Natural killer cell treated with Interleukin-12 subunit alpha and Interleukin-12 subunit beta and Interleukin-15 and Interleukin-18, amount 100 ng/mL, for 72 hours (primary cell): ENCODE measurements at regions not wholly inside any gene's neighbourhood (a gene's known extent, or its start where the extent isn't known, plus 50 kb on each side); places are given as distances from the start of the nearest gene placed in this dataset.

ENCODE experiments used
- ATAC-seq, 2 donors: fragments of 150-1000 bp; cut with Tn5 transposase in 1 of 2; sonication (Bioruptor Pico), chemical (Tn5 transposase) in 1 of 2; 2 replicates each; pipeline ENCODE4 v1.10.0; 2021
- DNase-seq: peaks from one replicate; pipeline ENCODE4 v3.0.0; 2022; ENCODE audit warnings: low spot score
- H3K27ac Mint-ChIP-seq, 2 donors: 1 replicate in 1 of 2; 2 replicates in 1 of 2; pipeline ENCODE4 v1.8.0; 2022; ENCODE audit warnings: mixed read lengths in 2 of 2, mild to moderate bottlenecking in 1 of 2, moderate library complexity in 1 of 2
- H3K27me3 Mint-ChIP-seq, 2 donors: 1 replicate in 1 of 2; 2 replicates in 1 of 2; pipeline ENCODE4 v1.8.0; 2022; ENCODE audit warnings: mixed read lengths in 2 of 2
- H3K36me3 Mint-ChIP-seq: one replicate; pipeline ENCODE4 v1.8.0; 2022; ENCODE audit warnings: mixed read lengths
- H3K4me1 Mint-ChIP-seq, 2 donors: 1 replicate in 1 of 2; 2 replicates in 1 of 2; pipeline ENCODE4 v1.8.0; 2022; ENCODE audit warnings: low read depth in 2 of 2, mixed read lengths in 2 of 2, mild to moderate bottlenecking in 1 of 2
- H3K4me3 Mint-ChIP-seq: one replicate; pipeline ENCODE4 v1.8.0; 2022; ENCODE audit warnings: mixed read lengths
- H3K9me3 Mint-ChIP-seq: 2 replicates; pipeline ENCODE4 v1.8.0; 2022; ENCODE audit warnings: mixed read lengths

DNA sequence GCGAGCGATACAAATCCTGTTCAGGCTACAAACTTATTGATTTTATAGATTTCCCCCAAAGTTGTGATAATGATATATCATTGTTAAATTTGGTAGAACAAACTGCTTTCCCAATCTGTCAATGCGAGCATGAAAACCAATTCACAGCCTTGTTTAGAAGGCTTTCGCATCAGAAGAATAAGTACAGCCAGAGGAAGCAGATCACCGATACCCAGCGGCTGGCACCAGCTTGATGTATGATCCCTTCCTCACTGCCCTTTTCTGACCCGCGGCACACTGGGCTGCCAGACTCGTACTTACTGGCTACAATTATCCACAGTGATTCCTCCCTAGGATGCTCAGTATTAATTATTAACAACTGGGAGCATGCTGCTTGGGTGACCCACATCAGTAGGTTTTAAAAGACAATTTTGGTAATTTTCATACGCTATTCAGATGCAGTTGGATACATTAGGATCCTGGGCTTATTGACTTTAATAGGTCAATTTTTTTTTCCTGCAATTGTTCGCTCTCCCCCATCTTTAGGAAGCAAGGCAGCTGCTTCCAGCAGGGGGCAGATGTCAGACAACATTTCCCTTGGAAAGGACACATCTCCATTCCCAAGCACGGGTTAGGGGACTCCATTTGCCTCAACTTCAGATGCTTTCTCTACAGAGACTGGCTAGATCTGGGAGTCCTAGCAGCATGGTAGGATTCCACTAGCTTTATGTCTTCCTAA, 582.7 kb upstream of the PSMD7 start:
- H3K27ac Mint-ChIP-seq, result no peak overlapping the region
- DNase-seq, result no peak
- no peaks in the 10 kb centered on the region for H3K9me3 Mint-ChIP-seq
- H3K27me3 Mint-ChIP-seq, result peaks cover 0 to 5% of the 10 kb centered on the region in 2 donors
- no peak for ATAC-seq
- no peaks in the 10 kb centered on the region for H3K36me3 Mint-ChIP-seq
- no peak overlapping the region for H3K4me3 Mint-ChIP-seq
- H3K4me1 Mint-ChIP-seq, result no peaks in the 10 kb centered on the region

DNA sequence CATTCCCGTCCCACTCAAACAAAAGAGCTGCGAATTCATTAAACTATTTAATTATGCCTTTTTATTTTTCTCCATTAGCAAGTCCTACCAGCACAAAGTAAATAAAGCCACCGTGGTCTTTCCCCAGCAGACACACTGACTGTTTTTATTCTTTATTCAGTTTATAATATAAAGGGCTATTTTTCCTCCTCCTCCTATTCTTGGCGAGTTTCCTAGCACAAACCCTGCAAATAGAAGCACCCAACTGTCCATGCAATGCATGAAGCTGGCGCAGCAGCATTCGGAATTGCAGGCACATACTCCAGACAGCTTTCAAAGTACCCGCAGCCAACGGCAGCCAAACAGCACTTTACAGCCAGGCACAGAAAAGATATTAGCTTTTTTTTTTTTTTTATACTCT, 583.4 kb upstream of the PSMD7 start:
- ATAC-seq, result no peak
- DNase-seq, result no peak
- no peaks in the 10 kb centered on the region for H3K36me3 Mint-ChIP-seq
- H3K27ac Mint-ChIP-seq, result no peak overlapping the region
- no peak overlapping the region for H3K4me3 Mint-ChIP-seq
- no peaks in the 10 kb centered on the region for H3K4me1 Mint-ChIP-seq
- H3K27me3 Mint-ChIP-seq, result peaks cover 0 to 5% of the 10 kb centered on the region in 2 donors
- no peaks in the 10 kb centered on the region for H3K9me3 Mint-ChIP-seq

DNA sequence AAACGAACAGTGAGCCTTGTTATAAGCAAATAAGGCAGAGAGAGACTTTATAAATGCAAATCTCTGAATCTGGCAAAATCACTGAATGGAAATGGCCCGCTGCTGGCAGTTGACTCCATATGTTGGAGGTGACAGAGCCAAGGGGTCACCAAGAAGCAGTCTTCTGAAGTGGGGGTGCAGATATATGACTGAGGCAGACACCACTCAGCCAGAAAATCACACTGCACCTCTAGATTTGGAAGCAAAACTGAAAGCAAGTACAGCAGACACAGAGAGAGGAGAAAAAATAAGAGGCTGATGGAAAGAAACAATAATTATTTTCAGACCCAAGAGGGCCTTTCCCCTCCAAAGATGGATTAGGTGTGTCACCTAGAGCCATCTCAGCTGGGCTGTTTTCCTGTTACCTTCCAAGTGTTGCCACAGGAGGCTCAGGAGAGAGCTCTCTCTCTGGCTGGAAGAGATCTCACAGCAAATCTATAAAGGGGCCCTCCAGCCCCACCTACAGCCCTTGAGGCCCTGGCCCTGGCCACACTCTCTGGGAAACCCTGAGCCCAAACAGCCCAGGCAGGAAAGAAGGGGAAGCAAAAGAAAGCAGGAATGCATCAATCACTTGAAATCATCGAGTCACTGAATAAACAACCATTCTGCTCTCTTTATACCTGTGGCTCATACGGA, 585.1 kb upstream of the PSMD7 start:
- DNase-seq (no peak), ATAC-seq (no peak)
- Mint-ChIP-seq H3K36me3 (no peaks in the 10 kb centered on the region), H3K27me3 (peaks cover 0 to 6% of the 10 kb centered on the region in 2 donors), H3K4me3 (no peak overlapping the region), H3K4me1 (no peaks in the 10 kb centered on the region), H3K9me3 (no peaks in the 10 kb centered on the region), H3K27ac (no peak overlapping the region)

DNA sequence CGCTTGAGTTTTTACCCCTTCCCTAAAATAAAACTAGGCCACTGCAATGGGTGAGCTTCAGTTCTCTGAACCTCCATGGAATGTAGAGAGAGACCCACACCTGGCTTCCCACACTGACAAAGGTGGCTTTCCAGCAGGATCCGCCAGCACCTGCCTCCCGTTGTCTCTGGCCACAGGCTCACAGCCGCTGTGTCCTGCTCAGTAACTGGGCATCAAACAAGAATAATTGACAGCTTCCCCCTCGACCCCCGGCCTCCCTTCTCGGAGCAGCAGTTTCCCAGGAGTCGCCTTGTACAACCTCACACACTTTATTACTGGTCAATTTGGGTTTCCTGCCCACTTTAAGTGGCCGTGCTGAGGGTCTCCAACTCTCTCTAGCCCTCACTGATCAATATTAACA, 586.1 kb upstream of the PSMD7 start:
- Mint-ChIP-seq H3K27me3 (peaks cover 0 to 10% of the 10 kb centered on the region in 2 donors), H3K27ac (no peak overlapping the region), H3K4me1 (no peaks in the 10 kb centered on the region), H3K4me3 (no peak overlapping the region), H3K36me3 (no peaks in the 10 kb centered on the region), H3K9me3 (peaks cover 2% of the 10 kb centered on the region)
- ATAC-seq, result no peak
- no peak for DNase-seq

DNA sequence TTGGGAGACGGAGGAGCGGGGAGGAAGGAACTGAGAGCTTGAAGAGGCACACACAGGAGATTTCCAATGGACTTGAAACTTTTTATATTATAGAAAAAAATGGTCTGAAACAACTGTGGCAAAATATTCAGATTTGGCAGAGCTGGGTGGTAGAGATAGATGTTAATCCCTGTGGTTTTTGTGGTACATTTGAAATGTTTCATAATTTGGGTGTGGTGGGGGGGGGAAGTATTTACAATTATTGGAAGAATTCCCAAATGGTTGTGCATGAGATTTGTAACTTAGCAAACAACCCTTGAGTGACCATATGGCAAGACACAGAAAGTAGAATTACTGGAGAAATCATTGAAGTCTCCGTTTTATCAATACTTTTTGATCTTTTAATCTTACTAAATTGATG, 588.8 kb upstream of the PSMD7 start:
- DNase-seq (no peak), ATAC-seq (no peak)
- Mint-ChIP-seq H3K27ac (no peak overlapping the region), H3K27me3 (peaks cover 0 to 6% of the 10 kb centered on the region in 2 donors), H3K4me3 (no peak overlapping the region), H3K4me1 (no peaks in the 10 kb centered on the region), H3K36me3 (no peaks in the 10 kb centered on the region), H3K9me3 (peaks cover 4% of the 10 kb centered on the region)

DNA sequence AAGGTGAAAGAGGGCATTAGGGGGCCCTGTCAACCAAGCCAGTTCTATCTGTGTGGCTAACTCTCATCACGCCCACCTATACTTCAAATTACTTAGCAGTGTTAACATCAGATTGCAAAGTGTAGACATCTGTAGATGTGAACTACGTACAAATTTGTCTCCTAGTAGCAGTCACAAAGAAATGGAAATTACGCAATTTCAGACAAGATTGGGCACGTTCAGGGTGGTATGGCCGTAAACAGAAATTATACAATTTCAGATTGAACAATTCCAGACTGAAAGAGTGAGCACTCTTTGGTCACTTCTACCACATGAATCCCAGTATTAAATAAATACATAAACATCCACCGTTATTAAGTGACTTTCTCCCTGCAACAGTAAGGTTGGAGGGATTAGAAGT, 592.7 kb upstream of the PSMD7 start:
- Mint-ChIP-seq H3K27ac (no peak overlapping the region), H3K9me3 (peaks cover 4% of the 10 kb centered on the region), H3K27me3 (peaks cover 0 to 6% of the 10 kb centered on the region in 2 donors), H3K4me1 (no peaks in the 10 kb centered on the region), H3K4me3 (no peak overlapping the region), H3K36me3 (no peaks in the 10 kb centered on the region)
- DNase-seq, result no peak
- no peak for ATAC-seq

DNA sequence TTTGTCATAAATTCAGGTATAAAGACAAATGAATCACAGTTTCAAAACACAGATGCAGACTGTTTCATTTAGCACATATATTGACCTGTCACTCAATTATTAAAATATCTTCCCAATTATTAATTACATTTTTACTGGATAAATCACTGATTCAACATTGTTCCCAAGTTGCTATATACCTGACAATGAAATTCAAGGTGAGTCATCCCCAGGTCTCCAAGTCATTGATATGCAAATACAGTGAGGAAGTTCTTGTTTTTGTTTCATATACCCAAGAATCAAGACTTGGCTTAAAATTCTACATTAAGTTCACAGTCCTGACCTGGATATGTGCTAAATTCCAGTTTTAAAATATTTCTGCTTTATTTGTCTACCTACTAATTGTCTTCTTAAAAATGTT, 599.3 kb upstream of the PSMD7 start:
- H3K4me3 Mint-ChIP-seq, result no peak overlapping the region
- DNase-seq (no peak), ATAC-seq (no peak)
- no peaks in the 10 kb centered on the region for H3K36me3 Mint-ChIP-seq
- no peaks in the 10 kb centered on the region for H3K9me3 Mint-ChIP-seq
- no peak overlapping the region for H3K27ac Mint-ChIP-seq
- no peaks in the 10 kb centered on the region for H3K27me3 Mint-ChIP-seq
- no peaks in the 10 kb centered on the region for H3K4me1 Mint-ChIP-seq

DNA sequence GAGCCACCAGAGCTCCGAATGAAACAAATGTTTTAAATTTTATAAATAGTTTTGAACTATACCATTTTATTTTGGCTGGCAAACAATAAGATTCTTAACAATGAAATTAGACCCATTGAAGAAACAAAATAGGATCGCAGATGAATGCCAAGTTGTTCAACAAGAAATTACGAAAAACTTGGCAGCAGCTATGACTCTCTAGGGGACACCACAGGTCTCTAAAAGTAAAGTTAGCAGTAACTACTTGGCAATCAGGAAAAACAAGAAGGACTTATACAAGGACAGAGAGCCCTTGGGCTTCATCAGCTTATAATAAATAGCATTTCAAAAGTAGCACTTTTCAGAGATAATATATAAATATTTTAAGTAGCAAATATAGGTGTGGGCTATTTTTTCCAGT, 603.8 kb upstream of the PSMD7 start:
- Mint-ChIP-seq H3K27me3 (no peaks in the 10 kb centered on the region), H3K36me3 (no peaks in the 10 kb centered on the region), H3K4me1 (no peaks in the 10 kb centered on the region), H3K27ac (no peak overlapping the region), H3K4me3 (no peak overlapping the region), H3K9me3 (peaks cover 2% of the 10 kb centered on the region)
- DNase-seq (no peak), ATAC-seq (no peak)

DNA sequence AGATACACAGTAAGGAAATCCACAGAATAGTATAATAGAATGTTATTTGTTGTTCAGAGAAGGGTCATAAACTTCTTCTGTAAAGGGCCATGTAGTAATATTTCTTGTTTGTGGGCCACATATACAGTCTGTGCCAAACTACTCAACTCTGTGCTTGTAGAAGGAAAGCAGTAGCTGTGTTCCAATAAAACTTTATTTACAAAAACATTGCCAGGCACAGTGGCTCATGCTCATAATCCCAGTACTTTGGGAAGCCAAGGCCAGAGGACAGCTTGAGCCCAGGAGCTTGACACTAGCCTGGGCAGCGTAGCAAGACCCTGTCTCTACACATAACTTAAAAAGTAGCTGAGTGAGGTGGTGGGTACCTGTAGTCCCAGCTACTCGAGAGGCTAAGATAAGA, 612.8 kb upstream of the PSMD7 start:
- Mint-ChIP-seq H3K9me3 (no peaks in the 10 kb centered on the region), H3K4me1 (no peaks in the 10 kb centered on the region), H3K27me3 (no peaks in the 10 kb centered on the region), H3K4me3 (no peak overlapping the region), H3K27ac (no peak overlapping the region), H3K36me3 (no peaks in the 10 kb centered on the region)
- ATAC-seq (no peak), DNase-seq (no peak)

DNA sequence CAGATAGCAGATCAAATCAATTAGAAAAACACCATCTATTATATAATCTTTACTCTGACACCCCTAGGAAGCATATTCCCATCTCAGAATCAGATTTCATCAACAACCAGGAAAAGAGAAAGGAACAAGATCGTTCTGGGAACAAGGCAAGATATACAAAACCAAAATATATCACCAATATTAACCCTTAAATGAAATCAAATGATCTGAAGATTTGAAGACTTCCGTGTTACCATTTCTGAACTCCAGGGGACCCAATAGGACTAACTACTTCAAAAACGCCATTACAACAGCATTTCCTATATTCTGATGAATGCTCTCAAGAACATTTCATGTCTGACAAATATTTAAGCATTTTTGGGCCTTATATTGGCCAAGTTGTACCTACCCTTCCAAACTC, 624.2 kb upstream of the ZFHX3 start:
- H3K4me3 Mint-ChIP-seq, result no peak overlapping the region
- H3K9me3 Mint-ChIP-seq, result peaks cover 6% of the 10 kb centered on the region
- no peak for DNase-seq

DNA sequence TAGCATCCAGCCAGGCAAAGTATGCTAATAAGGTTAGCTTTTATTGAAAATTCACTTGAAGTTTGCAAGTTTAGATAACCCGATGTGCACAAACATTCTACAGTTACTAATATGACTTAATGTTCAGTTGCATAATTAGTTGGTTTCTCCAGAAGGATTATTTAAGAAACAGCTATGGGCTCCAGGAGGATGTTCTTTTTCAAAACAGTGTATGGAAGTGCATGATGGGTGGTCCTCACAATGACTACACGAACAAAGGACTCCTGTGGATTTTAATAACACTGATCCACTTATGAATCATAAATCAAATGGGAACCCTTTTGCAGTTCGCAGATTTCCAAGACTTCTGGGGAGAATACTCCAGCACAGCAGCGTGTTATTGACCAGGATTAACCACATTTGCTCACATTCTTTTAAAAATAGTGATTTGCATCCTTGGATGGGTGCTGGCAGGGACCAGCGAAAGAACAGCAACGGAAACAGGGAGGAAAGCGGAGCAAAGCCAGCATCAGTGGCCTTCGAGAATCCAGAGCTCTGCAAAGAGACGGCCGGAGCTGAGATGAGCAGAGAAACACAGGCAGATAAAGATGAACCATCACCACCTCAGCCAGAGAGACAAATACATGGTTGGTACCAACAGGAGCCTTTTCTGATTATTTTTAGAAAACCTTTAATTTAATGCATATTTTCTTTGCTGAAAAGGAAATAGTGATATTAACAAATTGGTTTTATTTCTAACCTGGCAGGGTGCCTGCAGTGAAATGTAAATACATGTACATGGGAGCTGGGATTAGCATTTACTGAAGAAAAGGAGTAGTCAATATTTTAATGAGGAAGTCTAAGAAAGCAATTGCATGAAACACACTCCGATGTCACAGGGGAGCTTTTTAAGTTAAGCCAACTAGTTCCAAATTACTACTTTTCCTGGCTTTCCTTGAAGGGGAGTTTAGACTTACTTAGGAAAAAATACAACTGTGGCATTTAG, 623.2 kb upstream of the ZFHX3 start:
- no peak overlapping the region for H3K4me3 Mint-ChIP-seq
- peaks cover 6% of the 10 kb centered on the region for H3K9me3 Mint-ChIP-seq
- H3K4me1 Mint-ChIP-seq, result no peaks in the 10 kb centered on the region
- H3K27me3 Mint-ChIP-seq, result peaks cover 3 to 5% of the 10 kb centered on the region in 2 donors
- no peak overlapping the region for H3K27ac Mint-ChIP-seq
- DNase-seq (no peak), ATAC-seq (no peak)
- no peaks in the 10 kb centered on the region for H3K36me3 Mint-ChIP-seq

More for the DNA sequence above, 624.2 kb upstream of the ZFHX3 start:
- Mint-ChIP-seq H3K36me3 (no peaks in the 10 kb centered on the region), H3K27ac (no peak overlapping the region), H3K27me3 (peaks cover 3 to 5% of the 10 kb centered on the region in 2 donors), H3K4me1 (no peaks in the 10 kb centered on the region)
- no peak for ATAC-seq

DNA sequence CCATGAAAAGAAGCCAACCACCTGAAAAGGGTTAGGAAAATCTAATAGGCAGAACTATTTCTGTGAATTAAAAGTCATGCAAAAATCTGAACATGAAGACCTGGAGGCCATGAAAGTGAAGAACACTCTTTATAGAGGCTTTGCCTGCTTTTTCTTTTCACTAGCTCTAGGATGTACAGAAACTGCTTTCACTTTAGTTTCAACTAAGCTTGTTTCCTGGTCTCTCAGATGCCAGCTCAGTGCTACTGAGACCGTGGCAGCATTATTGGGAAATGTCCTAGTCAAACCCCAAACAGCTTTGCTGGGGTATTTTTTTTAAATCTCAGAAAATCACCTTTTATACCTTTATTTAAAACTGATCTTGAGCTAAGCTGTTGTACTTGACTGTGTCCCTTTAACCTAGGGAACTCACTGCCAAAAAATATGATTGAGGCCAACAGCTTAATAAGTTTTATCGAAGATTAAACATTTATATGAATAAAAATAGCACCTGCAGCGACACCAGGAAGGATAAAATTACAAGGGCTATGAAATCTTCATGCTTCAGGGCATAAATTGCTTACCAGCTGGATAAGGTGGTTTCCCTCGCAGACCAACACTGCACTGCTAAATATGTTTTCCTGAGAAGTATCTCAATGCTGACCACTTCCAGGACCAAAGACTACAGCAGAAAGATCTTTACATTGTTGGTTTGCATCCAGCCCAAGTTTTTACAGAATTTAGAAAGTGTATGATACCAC, 621.8 kb upstream of the ZFHX3 start:
- Mint-ChIP-seq H3K36me3 (no peaks in the 10 kb centered on the region), H3K9me3 (peaks cover 6% of the 10 kb centered on the region), H3K27me3 (peaks cover 3 to 5% of the 10 kb centered on the region in 2 donors), H3K4me1 (no peaks in the 10 kb centered on the region), H3K4me3 (no peak overlapping the region), H3K27ac (no peak overlapping the region)
- DNase-seq (no peak), ATAC-seq (no peak)

DNA sequence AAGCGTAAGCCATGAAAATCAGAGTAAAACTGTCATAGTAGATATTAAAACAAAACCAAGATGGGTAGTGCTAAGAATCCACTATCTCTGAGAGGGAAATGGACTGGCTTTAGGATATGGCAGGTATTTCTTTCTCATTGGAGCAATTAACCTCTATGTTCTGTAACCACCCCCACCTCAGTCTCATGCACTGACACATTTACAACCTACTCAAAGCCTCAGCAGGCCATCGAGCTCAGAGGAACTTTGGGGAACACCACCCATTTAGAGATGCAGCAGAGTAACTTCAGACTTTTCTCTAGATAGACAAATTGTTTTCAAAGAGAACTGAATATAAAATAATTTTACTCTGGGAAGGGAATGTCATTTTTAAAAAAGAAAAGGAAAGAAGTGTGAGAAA, 615.8 kb upstream of the ZFHX3 start:
- no peak overlapping the region for H3K4me3 Mint-ChIP-seq
- H3K9me3 Mint-ChIP-seq, result no peaks in the 10 kb centered on the region
- H3K36me3 Mint-ChIP-seq, result no peaks in the 10 kb centered on the region
- H3K27ac Mint-ChIP-seq, result no peak overlapping the region
- H3K27me3 Mint-ChIP-seq, result no peaks in the 10 kb centered on the region
- no peak for DNase-seq
- no peaks in the 10 kb centered on the region for H3K4me1 Mint-ChIP-seq
- ATAC-seq, result no peak
